ENCODE measurements at regions not wholly inside any gene's neighbourhood (a gene's known extent, or its start where the extent isn't known, plus 50 kb on each side); places are given as distances from the start of the nearest gene placed in this dataset.
A peak's percentile ranks its signal among the peaks of the same experiment; 100 is the strongest.

- no peak for TF ChIP-seq CTCF (IDR thresholded peaks at IDR 0.05)
- peaks cover 11% of the 10 kb centered on the region for H3K4me1 ChIP-seq
- no peaks in the 10 kb centered on the region for H3K36me3 ChIP-seq (ENCODE audit: insufficient read depth in 1 of 2, low read depth in 1 of 2)
- no peak overlapping the region for H3K4me3 ChIP-seq
- WGBS, 3 donors, result 49 to 65% (median 52%) methylated on average over 6 of the region's 6 CpGs
- peak overlapping the region; percentile 62 for H3K27ac ChIP-seq
- no peaks in the 10 kb centered on the region for H3K9me3 ChIP-seq
- H3K27me3 ChIP-seq (ENCODE audit: insufficient read depth in 3 of 3, low read length in 2 of 3), result no peaks in the 10 kb centered on the region
- ATAC-seq (peak; percentile 76 to 88 (median 83)), DNase-seq (no peak)
- intact Hi-C loops (cut with DNase I), result no loop called here
Observed at GRCh38 chr13:40206241-40207000, 460.0 kb downstream of the FOXO1 start.

- intact Hi-C loops (cut with DNase I), result no loop called here
- DNase-seq (no peak), ATAC-seq (no peak)
- peaks cover 11% of the 10 kb centered on the region for H3K4me1 ChIP-seq
- H3K36me3 ChIP-seq (ENCODE audit: insufficient read depth in 1 of 2, low read depth in 1 of 2), result no peaks in the 10 kb centered on the region
- TF ChIP-seq CTCF (IDR thresholded peaks at IDR 0.05), result no peak
- H3K9me3 ChIP-seq, result no peaks in the 10 kb centered on the region
- 90 to 93% (median 92%) methylated on average over 6 of the region's 6 CpGs for WGBS, 3 donors
- no peaks in the 10 kb centered on the region for H3K27me3 ChIP-seq (ENCODE audit: insufficient read depth in 3 of 3, low read length in 2 of 3)
- peak overlapping the region; percentile 62 for H3K27ac ChIP-seq
- H3K4me3 ChIP-seq, result no peak overlapping the region
Observed at GRCh38 chr13:40207001-40207478, 459.4 kb downstream of the FOXO1 start.

GRCh38 chr13:40208517-40208916 lies 457.9 kb downstream of the FOXO1 start:
- intact Hi-C loops (cut with DNase I), result no loop called here
- 94 to 98% (median 96%) methylated on average over 4 of the region's 4 CpGs for WGBS, 3 donors
- no peak for TF ChIP-seq CTCF (IDR thresholded peaks at IDR 0.05)

GRCh38 chr13:40210865-40211585 lies 455.4 kb downstream of the FOXO1 start:
- Histone ChIP-seq H3K4me1 (peaks cover 7% of the 10 kb centered on the region), H3K27me3 (ENCODE audit: insufficient read depth in 3 of 3, low read length in 2 of 3) (no peaks in the 10 kb centered on the region), H3K27ac (no peak overlapping the region), H3K4me3 (no peak overlapping the region), H3K9me3 (no peaks in the 10 kb centered on the region), H3K36me3 (ENCODE audit: insufficient read depth in 1 of 2, low read depth in 1 of 2) (no peaks in the 10 kb centered on the region)
- WGBS, 3 donors, result 69 to 88% (median 81%) methylated on average over 4 of the region's 4 CpGs
- intact Hi-C loops (cut with DNase I), result no loop called here
- DNase-seq (no peak), ATAC-seq (no peak)
- no peak for TF ChIP-seq CTCF (IDR thresholded peaks at IDR 0.05)

More at GRCh38 chr13:40208517-40208916, 457.9 kb downstream of the FOXO1 start:
- DNase-seq, result no peak
- no peak for ATAC-seq
- H3K4me1 ChIP-seq, result peaks cover 11% of the 10 kb centered on the region
- H3K36me3 ChIP-seq (ENCODE audit: insufficient read depth in 1 of 2, low read depth in 1 of 2), result no peaks in the 10 kb centered on the region
- no peaks in the 10 kb centered on the region for H3K27me3 ChIP-seq (ENCODE audit: insufficient read depth in 3 of 3, low read length in 2 of 3)
- H3K27ac ChIP-seq, result no peak overlapping the region
- no peak overlapping the region for H3K4me3 ChIP-seq
- H3K9me3 ChIP-seq, result no peaks in the 10 kb centered on the region
